AG10803 (cell line): ENCODE measurements at regions not wholly inside any gene's neighbourhood (a gene's known extent, or its start where the extent isn't known, plus 50 kb on each side); places are given as distances from the start of the nearest gene placed in this dataset.

Experiments
- DNase-seq: peaks from one replicate; pipeline ENCODE4 v3.0.0; 2010; ENCODE audit warnings: low read depth
- H3K4me3 ChIP-seq: 2 replicates; pipeline ENCODE4 v1.5.1; 2011; ENCODE audit warnings: mild to moderate bottlenecking, low read length, control low read depth
- CTCF ChIP-seq: conservative IDR thresholded peaks from 2 replicates; pipeline ENCODE4 v1.5.1; 2011; ENCODE audit warnings: mild to moderate bottlenecking, low read length, control low read depth, inconsistent platforms

- no peak for TF ChIP-seq CTCF
- no peak for DNase-seq
- no peak overlapping the region for H3K4me3 ChIP-seq
Observed at GRCh38 chr6:6471276-6471675, 117.2 kb upstream of the LY86 start.

- H3K4me3 ChIP-seq: no peak overlapping the region
- TF ChIP-seq CTCF: no peak
- DNase-seq: no peak
Observed at GRCh38 chr6:6474170-6474920, 114.2 kb upstream of the LY86 start.

GRCh38 chr6:6479785-6480184 is 108.7 kb upstream of the LY86 start:
- no peak for TF ChIP-seq CTCF
- no peak overlapping the region for H3K4me3 ChIP-seq
- DNase-seq: no peak

- DNase-seq: no peak
- no peak overlapping the region for H3K4me3 ChIP-seq
- TF ChIP-seq CTCF: no peak
Observed at GRCh38 chr6:6482256-6482655, 106.3 kb upstream of the LY86 start.

- DNase-seq: no peak
- H3K4me3 ChIP-seq: no peak overlapping the region
- TF ChIP-seq CTCF: no peak
Observed at GRCh38 chr6:6483168-6483567, 105.4 kb upstream of the LY86 start.

GRCh38 chr6:6483733-6484132 is 104.8 kb upstream of the LY86 start:
- no peak for DNase-seq
- TF ChIP-seq CTCF: no peak
- no peak overlapping the region for H3K4me3 ChIP-seq

- no peak for DNase-seq
- TF ChIP-seq CTCF: no peak
- no peak overlapping the region for H3K4me3 ChIP-seq
Observed at GRCh38 chr6:6484681-6485080, 103.8 kb upstream of the LY86 start.
